GM21423 (cell line): ENCODE measurements at regions not wholly inside any gene's neighbourhood (a gene's known extent, or its start where the extent isn't known, plus 50 kb on each side); places are given as distances from the start of the nearest gene placed in this dataset.

Source experiments
- ATAC-seq: cut with Tn5 transposase; IDR thresholded peaks from one replicate; pipeline ENCODE4 v1.9.1; 2021; ENCODE audit warnings: mild to moderate bottlenecking, moderate library complexity; ENCODE audit not compliant: unreplicated experiment

DNA sequence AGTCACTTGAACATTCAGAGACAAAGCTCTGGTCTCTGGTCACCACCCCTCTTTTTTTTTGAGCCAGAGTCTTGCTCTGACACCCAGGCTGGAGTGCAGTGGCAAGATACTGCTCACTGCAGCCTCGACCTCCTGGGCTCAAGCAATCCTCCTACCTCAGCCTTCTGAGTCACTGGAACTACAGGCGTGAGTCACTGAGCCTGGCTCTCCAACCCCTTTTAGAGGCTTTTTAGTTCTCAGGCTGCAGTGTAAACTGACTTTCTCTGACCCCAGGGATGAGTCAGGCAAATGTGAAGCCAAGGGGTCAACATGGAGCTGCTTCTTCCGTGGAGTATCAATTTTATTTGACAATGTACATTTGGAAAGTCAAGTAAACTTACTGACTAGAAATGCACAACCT lies 229.2 kb downstream of the PTTG2 start:
- no peak for ATAC-seq

DNA sequence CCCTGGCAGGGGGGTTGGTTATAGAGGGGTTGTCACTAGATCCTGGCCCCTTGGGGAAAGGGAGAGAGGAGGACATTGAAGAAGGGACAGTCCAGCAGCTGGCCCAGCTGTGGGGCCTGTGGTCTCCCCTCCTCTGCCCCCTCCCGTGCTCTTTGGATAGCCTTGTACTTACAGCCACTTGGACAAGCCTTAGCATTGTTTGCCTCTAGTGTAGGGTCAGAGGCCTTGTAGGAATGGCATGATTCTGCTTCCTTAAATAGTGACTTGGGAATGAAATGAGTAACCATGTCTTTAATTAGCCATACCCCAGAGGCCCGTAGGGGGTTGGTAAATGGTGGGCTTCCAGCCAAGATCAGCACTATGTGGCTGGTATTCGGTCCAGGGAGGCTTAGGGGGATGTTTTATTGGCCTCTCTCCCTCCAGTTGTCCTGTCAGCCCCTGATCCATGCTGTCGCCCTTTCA lies 230.6 kb downstream of the PTTG2 start:
- no peak for ATAC-seq

DNA sequence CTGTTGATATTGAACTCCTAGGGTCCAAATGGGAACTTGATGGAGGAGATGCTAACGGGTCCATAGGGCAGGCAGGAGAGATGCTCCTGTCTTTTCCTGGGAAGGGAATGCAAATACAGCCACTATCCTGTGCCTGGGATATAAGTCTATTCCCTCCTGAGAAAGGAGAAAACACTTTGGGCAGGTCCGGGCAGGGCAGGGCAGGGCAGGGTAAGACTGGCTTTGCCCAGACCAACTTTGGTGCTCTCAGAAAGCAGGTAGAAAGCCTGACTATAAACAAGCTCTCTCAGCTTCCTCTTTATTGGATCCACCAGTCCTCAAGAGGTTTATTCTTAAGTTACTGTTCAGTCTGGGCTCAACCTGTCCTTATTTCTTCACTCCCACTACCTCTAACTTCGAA lies 232.3 kb downstream of the PTTG2 start:
- ATAC-seq, result no peak

GRCh38 chr4:38193236-38193863 lies 233.2 kb downstream of the PTTG2 start:
- no peak for ATAC-seq

DNA sequence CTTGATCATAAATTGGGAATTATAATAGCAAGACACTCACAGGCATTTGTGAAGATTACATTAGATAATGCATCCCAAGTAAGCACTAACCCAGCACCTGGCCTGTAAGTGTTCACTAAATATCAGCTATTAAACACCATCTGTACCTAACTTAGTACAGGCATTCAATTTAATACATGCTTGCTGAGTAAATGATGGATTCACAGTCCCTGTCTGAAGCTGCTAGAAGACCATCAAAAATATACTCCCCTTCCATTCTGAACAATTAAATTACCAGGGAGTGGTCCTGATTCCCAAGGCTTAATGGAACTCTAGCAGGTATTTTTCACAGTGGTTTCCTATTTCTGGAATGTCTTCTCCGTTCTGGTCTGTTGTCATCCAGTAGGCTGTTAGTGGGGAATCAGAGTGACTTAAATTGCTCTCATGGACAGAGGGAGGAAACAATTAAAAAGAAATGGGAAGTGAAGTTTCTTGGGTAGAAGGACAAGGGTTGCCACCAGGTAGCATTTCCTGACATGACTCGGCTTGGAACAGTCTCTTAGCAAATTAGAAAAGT lies 233.9 kb downstream of the PTTG2 start:
- ATAC-seq, result no peak

- ATAC-seq, result no peak
These were observed 235.3 kb downstream of the PTTG2 start for GRCh38 chr4:38195486-38195885.

DNA sequence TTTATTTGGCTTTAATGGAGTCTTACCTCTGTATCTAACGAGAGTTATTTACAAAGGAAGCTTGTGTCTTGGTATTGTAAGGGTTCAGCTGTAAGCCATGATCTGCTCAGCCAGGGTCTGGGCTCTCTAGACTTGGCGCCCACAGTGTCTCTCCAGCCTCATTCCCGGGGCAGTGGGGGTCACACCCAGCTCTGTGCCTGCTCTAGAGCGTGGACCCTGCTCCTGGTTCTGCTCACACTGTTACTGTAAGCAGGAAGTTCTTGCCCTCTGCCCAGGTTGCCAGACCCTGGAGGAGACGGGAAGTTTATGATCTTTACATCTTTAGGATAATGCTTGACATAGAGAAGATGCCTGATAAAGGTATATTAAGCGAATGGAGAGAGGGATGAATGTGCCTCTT lies 235.7 kb downstream of the PTTG2 start:
- no peak for ATAC-seq

DNA sequence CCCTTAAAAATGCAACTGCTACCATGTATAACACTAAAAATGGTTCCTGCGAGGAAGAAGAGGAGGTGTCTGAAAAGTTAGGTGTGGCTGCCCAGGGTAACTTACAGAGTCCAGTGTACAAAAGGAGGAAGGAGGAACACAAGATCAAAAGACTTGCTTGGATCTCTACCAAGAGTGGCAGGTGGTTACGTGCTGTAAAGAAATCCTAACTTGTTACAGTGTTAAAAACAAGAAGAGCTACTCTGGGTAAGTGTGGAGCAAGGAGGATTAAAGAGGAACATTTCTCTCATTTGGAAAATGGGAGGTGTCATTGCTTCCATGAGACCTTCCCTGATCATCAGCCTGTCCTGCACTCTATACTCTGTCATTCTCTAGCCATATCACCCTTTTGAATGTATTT lies 242.0 kb downstream of the PTTG2 start:
- ATAC-seq, result no peak

DNA sequence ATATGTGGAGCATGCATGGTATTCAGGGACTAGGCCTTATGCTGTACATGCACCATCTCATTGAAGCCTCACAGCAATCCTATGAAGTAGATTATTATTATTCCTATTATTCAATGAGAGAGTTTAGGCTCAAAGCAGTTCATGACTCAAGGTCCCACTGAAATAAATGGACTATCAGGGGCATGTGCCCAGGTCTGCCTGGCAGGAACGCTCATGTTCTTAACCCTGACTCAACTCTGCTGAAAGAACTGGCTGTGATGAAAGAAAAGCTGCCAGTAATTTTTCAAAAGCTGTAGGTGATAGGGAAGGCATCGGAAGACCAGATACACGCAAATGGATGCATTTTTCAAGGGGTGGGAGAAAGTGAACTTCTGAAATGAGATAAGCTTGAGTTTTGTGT lies 243.4 kb downstream of the PTTG2 start:
- ATAC-seq, result no peak

DNA sequence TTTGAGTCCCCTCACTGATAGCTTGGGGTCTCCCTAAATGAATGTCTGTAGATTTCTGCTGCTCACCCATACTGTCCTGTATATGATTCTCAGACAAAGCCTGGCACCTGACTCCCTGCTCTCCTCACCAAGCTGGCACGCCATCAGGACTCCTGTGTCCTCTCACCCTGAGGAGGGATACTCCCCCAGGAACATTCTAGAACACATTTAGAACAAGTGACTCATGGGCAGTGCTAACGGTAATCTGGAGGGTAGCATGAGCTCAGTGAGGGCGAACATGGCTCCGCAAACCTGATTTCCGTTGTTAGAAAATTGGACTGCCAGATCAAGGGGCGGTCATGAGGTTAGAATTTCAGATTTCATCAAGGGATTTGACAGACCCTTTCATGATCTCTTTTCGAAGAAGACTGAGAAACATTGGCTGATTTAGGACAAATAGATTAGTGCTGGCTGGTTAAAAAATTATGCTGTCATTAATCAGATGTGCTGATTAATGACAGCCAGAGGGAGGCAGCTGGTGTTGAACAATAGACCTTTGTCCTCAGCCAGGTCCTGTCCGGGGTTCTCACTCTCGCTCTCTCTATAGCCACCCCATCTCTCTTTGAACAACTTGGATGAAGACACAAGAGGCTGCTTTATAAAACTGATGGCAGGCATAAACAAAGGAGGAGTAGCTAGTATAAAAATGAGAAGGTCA lies 244.3 kb downstream of the PTTG2 start:
- no peak for ATAC-seq

DNA sequence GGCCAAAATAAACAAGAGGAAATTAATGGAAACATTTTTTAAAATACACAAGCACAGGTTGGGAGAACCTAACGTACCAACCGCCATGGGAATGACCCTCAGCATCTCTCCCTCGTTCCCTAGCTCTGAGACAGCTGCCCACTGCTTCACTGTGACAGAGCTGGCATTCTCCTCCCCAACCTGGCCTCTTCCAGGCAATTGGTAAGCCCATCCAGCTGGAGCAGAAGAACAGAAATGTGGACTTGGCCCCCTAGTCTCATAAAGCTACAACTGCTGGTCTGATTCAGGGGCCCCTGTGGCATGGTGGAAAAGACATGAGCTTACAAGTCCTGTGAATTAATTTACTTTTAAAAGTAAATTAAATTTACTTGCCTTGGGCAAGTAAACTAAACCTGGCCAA lies 245.1 kb downstream of the PTTG2 start:
- no peak for ATAC-seq

DNA sequence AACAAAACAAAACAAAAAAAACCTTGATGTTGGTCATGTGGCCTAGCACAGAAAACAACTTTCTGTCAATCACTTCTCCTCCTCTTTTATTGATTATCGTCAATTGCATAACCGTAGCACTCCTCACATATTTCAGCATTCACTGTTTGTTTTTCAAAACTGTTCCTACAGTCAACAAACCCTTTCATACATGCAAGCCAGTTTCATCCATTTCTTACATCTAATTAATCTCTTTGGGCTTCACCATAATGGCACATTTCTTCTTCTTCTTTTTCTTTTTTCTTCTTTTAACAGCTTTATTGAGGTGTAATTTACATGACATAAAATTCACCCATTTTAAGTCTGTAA lies 246.9 kb downstream of the PTTG2 start:
- ATAC-seq, result no peak

- no peak for ATAC-seq
These were observed 249.5 kb downstream of the PTTG2 start for GRCh38 chr4:38209654-38210053.

DNA sequence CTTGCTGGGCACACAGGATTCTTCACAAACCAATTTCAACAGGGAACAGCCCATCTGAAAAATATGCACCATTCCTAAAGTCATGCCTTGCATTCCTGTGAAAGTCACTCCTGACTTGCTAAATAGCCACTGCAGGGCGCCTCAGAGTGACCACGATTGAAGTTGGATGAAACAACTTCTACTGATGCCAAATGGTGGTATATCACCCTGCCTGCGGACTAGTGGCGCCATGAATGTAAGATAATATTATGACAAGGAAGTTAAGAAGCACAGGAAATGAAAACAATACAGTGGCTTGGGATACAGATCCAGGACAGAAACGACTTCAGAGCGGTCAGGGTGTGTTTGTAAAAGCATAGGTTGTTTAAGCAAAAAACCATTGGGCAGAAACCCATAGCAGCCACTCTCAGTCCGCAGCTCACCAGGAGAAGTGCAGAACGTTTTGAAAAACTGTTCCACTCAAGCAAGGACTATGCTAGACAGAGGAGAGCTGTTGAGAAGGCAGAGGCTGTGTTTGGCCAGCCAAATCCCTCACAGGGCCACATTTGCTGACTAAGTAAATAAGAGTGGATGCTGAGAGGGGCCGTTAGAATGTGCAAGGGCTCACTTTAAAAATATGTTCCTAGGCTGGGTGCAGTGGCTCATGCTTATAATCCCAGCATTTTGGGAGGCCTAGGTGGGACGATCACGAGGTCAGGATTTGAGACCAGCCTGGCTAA lies 250.4 kb downstream of the PTTG2 start:
- ATAC-seq, result no peak

GRCh38 chr4:38211885-38212284 lies 251.7 kb downstream of the PTTG2 start:
- ATAC-seq, result no peak

GRCh38 chr4:38213083-38213805 lies 253.0 kb downstream of the PTTG2 start:
- ATAC-seq, result no peak

- no peak for ATAC-seq
These were observed 262.7 kb downstream of the PTTG2 start for GRCh38 chr4:38222892-38223291.

DNA sequence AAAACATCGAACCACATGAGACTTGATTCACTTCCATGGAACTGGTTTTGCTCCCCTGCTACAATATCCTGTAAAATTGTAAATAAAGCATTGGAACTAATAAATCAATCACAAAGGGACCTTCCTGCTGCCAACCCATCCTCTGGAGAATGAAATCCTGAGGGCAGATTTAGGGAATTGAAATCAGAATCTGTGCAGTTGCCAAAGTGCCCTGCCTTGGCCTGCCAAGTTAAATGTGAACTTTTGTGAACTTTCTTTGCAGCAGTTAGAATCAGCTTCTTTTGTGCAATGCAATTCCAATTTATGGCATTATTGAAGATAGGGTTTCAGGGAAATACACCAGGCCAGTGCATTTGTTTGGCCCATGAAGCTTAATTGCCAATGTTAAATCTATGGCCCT lies 263.1 kb downstream of the PTTG2 start:
- ATAC-seq, result no peak

DNA sequence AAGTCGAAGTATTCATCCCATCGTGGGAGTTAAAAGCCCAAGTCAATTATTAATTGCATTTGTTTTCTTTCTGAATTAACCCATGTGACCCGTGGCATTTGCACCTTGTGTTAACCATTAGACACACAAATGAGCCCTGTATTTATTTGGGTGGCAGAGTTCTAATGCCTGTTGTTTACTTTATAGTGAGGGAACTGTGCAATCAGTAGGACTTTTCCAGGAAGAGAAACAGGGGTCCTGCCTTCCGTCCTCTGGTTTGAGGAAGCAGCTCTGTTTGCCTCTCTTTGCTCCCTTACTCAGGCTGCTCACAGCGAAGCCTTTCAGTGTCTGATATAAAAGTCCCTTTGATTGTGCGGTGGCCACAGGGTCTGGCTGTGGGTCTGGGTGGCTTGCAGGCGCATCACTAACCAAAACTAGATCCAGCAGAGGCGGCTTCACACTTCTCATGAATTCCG lies 263.6 kb downstream of the PTTG2 start:
- no peak for ATAC-seq

- ATAC-seq, result no peak
These were observed 264.7 kb downstream of the PTTG2 start for GRCh38 chr4:38224850-38225249.

DNA sequence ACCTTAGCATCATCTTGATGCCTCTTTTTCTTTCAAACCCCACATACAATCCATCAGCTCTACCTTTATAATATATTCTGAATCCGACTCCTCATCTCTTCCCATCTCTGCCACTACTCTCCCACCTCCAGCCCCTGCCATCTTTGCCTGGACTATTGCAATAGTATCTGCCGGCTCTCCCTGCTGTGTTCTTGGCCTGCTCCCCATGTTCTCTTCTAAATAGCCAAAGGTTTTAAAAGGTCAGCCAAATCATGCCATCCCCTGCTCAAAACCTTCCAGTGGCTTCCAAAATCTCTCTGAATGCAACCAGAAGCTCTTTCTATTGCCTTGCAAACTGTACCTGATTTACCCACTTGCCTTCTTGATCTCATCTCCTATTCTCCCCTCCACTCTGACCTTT lies 266.0 kb downstream of the PTTG2 start:
- ATAC-seq, result no peak
